ENCODE measurements at regions not wholly inside any gene's neighbourhood (a gene's known extent, or its start where the extent isn't known, plus 50 kb on each side); places are given as distances from the start of the nearest gene placed in this dataset.

DNA sequence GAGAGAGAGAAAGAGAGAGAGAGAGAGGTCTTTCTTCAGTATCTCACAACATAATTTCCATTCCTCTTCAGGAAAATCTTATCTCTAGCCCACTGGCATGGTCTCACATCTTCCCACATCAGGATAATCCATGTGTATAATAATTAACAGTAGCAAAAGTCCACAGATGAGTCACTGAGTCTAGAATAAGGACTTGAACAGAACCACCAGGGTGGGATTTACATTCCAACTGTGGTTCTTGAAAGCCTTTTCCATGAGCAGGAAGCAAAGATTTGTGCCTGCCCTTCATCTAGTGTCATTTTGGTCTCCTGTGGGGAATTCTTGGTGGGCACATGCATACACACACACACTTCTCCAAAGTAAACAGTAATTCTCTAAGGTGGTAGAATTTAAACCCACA is 107.1 kb upstream of the TCF4 start:
- no peak for TF ChIP-seq ARNTL (CRISPR knock-in tag; IDR thresholded peaks at IDR 0.05; ENCODE audit: borderline replicate concordance, low read depth)
- TF ChIP-seq TCF4 (CRISPR knock-in tag; IDR thresholded peaks at IDR 0.05; ENCODE audit: borderline replicate concordance) = no peak
- no peak for TF ChIP-seq OSR1 (CRISPR knock-in tag; IDR thresholded peaks at IDR 0.05)
- TF ChIP-seq, protein P1, sequence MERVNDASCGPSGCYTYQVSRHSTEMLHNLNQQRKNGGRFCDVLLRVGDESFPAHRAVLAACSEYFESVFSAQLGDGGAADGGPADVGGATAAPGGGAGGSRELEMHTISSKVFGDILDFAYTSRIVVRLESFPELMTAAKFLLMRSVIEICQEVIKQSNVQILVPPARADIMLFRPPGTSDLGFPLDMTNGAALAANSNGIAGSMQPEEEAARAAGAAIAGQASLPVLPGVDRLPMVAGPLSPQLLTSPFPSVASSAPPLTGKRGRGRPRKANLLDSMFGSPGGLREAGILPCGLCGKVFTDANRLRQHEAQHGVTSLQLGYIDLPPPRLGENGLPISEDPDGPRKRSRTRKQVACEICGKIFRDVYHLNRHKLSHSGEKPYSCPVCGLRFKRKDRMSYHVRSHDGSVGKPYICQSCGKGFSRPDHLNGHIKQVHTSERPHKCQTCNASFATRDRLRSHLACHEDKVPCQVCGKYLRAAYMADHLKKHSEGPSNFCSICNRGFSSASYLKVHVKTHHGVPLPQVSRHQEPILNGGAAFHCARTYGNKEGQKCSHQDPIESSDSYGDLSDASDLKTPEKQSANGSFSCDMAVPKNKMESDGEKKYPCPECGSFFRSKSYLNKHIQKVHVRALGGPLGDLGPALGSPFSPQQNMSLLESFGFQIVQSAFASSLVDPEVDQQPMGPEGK (CRISPR knock-in tag; IDR thresholded peaks at IDR 0.05; ENCODE audit: borderline replicate concordance) = no peak
- no peak for TF ChIP-seq ZFP30 (CRISPR knock-in tag; IDR thresholded peaks at IDR 0.05)
- TF ChIP-seq RARB (CRISPR knock-in tag; IDR thresholded peaks at IDR 0.05) = no peak
- no peak for TF ChIP-seq ISL1 (CRISPR knock-in tag; IDR thresholded peaks at IDR 0.05)
- TF ChIP-seq, protein P2, sequence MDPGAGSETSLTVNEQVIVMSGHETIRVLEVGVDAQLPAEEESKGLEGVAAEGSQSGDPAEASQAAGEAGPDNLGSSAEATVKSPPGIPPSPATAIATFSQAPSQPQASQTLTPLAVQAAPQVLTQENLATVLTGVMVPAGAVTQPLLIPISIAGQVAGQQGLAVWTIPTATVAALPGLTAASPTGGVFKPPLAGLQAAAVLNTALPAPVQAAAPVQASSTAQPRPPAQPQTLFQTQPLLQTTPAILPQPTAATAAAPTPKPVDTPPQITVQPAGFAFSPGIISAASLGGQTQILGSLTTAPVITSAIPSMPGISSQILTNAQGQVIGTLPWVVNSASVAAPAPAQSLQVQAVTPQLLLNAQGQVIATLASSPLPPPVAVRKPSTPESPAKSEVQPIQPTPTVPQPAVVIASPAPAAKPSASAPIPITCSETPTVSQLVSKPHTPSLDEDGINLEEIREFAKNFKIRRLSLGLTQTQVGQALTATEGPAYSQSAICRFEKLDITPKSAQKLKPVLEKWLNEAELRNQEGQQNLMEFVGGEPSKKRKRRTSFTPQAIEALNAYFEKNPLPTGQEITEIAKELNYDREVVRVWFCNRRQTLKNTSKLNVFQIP (CRISPR knock-in tag; IDR thresholded peaks at IDR 0.05; ENCODE audit: borderline replicate concordance, low read depth) = no peak
- no peak for TF ChIP-seq BACH2 (CRISPR knock-in tag; IDR thresholded peaks at IDR 0.05; ENCODE audit: borderline replicate concordance)
- TF ChIP-seq, protein P3, sequence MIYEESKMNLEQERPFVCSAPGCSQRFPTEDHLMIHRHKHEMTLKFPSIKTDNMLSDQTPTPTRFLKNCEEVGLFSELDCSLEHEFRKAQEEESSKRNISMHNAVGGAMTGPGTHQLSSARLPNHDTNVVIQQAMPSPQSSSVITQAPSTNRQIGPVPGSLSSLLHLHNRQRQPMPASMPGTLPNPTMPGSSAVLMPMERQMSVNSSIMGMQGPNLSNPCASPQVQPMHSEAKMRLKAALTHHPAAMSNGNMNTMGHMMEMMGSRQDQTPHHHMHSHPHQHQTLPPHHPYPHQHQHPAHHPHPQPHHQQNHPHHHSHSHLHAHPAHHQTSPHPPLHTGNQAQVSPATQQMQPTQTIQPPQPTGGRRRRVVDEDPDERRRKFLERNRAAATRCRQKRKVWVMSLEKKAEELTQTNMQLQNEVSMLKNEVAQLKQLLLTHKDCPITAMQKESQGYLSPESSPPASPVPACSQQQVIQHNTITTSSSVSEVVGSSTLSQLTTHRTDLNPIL (CRISPR knock-in tag; IDR thresholded peaks at IDR 0.05; ENCODE audit: low read depth) = no peak
- no peak for TF ChIP-seq CSDC2 (CRISPR knock-in tag; IDR thresholded peaks at IDR 0.05)

All from SK-N-SH treated with all-trans-retinoic acid at 6 μM for 48 hours (cell line).